Lower leg skin (tissue), 4 donors: ENCODE measurements at regions not wholly inside any gene's neighbourhood (a gene's known extent, or its start where the extent isn't known, plus 50 kb on each side); places are given as distances from the start of the nearest gene placed in this dataset.

Experiments
- DNase-seq, 2 donors: peaks; one replicate each; pipeline ENCODE4 v3.0.0-alpha.2; 2019; ENCODE audit warnings: low spot score in 2 of 2
- H3K4me3 ChIP-seq: fragments of 200-600 bp; sonication (generic); 2 replicates; pipeline ENCODE4 v1.5.1; 2017; ENCODE audit warnings: mild to moderate bottlenecking, low read depth; ENCODE audit not compliant: poor library complexity, severe bottlenecking
- POLR2A ChIP-seq, 2 donors: fragments of 450-650 bp; IDR thresholded peaks; one replicate each; pipeline ENCODE4 v1.6.1; 2016 to 2017; ENCODE audit warnings: antibody characterized with exemption in 2 of 2, mild to moderate bottlenecking in 1 of 2, moderate library complexity in 1 of 2
- WGBS, 2 donors: methylation state at CpG; one replicate each; pipeline ENCODE4 v1.1.5; 2018; 5-methylcytosine and 5-hydroxymethylcytosine counted together
- intact Hi-C: fragments of 100-400 bp; cut with DNase I; formaldehyde crosslinking; loops from one replicate; pipeline ENCODE4 v1.15.0; 2023; ENCODE audit warnings: low total_unique reads
- TF ChIP-seq, protein P1 (sequence below), 3 donors: fragments of 450-650 bp; IDR thresholded peaks; one replicate each; pipeline ENCODE4 v1.5.1; 2016; ENCODE audit warnings: antibody characterized with exemption in 3 of 3, mild to moderate bottlenecking in 3 of 3, moderate library complexity in 2 of 3

DNA sequence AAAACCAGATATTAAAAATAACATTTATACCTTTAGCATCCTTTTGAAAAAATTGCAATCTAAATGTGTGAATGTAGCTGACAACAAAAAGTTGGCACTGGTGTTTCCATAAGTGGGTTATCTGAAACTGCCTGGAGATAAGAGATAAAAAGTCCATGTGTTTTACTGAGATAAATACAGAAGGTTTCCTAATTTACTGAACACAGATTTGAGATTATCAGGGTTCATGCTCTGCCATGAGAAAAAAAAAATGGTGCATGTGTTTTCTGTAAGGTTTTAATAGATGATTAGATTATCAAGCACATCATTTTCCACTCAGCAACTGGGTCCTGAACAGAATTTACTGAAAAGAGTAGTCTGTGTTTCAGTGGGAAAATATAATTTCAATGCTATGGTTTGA is 326.2 kb upstream of the SLIT2 start:
- no peak overlapping the region for H3K4me3 ChIP-seq
- DNase-seq, result no peak
- intact Hi-C loops, result no loop called here
- no peak for TF ChIP-seq POLR2A (IDR thresholded peaks at IDR 0.05)
- TF ChIP-seq, protein P1, sequence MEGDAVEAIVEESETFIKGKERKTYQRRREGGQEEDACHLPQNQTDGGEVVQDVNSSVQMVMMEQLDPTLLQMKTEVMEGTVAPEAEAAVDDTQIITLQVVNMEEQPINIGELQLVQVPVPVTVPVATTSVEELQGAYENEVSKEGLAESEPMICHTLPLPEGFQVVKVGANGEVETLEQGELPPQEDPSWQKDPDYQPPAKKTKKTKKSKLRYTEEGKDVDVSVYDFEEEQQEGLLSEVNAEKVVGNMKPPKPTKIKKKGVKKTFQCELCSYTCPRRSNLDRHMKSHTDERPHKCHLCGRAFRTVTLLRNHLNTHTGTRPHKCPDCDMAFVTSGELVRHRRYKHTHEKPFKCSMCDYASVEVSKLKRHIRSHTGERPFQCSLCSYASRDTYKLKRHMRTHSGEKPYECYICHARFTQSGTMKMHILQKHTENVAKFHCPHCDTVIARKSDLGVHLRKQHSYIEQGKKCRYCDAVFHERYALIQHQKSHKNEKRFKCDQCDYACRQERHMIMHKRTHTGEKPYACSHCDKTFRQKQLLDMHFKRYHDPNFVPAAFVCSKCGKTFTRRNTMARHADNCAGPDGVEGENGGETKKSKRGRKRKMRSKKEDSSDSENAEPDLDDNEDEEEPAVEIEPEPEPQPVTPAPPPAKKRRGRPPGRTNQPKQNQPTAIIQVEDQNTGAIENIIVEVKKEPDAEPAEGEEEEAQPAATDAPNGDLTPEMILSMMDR (IDR thresholded peaks at IDR 0.05), result no peak

DNA sequence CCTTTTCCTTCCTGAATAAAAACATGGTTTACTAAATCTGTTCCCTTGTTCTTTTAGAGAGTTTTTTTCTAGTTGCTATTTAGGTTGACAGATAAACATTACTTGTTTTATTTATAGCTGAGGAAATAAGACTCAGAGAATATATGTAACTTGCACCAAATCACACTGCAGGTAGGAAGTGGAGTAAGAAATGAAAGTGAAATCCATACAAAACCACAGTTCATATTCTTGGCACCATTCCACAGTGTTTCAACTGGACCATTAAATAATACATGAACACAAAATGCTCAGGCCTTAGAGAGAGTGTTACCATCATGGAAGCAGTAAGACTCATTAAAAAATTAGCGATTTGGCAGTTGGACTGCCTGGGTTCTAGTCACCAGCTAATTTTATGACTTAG is 326.9 kb upstream of the SLIT2 start:
- WGBS, 2 donors, result 82 to 89% methylated on average over 1 of the region's 1 CpG
- H3K4me3 ChIP-seq, result no peak overlapping the region
- TF ChIP-seq, protein P1 (IDR thresholded peaks at IDR 0.05), result no peak
- no peak for TF ChIP-seq POLR2A (IDR thresholded peaks at IDR 0.05)
- intact Hi-C loops, result no loop called here
- no peak for DNase-seq

DNA sequence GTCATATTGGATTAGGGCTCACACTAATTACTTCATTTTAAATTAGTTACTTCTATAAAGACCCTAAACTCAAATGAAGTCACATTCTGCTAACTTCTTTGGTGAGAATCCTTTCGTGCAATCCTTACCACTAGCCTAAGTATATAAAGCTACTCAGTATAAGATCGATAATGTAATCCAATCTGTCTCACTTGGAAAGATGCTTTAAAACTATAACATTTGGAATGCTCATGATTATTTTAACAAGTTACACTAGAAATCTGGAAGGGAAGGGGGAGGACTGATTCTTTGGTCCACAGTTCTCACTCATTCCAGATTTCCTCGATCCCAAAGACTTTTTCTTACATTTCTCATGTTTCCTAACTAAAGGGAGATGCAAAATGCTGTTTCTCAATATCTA is 336.4 kb upstream of the SLIT2 start:
- TF ChIP-seq, protein P1 (IDR thresholded peaks at IDR 0.05), result no peak
- TF ChIP-seq POLR2A (IDR thresholded peaks at IDR 0.05), result no peak
- intact Hi-C loops, result no loop called here
- 80 to 82% methylated on average over 3 of the region's 3 CpGs for WGBS, 2 donors
- no peak for DNase-seq
- no peak overlapping the region for H3K4me3 ChIP-seq

DNA sequence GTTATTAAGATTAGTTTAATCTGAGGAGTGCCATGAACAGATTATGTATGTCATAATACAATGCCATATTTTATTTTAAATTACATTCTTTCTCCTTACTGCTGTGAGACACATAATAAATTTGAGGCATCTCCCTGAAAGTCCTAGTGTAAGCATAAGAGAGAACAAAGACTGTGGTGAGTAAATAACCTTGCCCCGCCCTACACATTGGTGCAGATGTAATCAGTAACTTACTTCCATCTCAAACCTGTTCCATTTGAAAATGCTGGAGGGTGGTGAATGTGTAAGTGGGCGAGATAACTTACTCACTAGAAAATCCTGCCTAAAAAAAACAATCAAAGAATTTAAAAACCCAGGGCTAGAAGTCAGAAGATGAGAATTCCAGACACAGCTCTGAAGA is 338.1 kb upstream of the SLIT2 start:
- no peak for TF ChIP-seq POLR2A (IDR thresholded peaks at IDR 0.05)
- TF ChIP-seq, protein P1 (IDR thresholded peaks at IDR 0.05), result no peak
- 66 to 67% methylated on average over 2 of the region's 2 CpGs for WGBS, 2 donors
- intact Hi-C loops, result no loop called here
- no peak overlapping the region for H3K4me3 ChIP-seq
- DNase-seq, result no peak

DNA sequence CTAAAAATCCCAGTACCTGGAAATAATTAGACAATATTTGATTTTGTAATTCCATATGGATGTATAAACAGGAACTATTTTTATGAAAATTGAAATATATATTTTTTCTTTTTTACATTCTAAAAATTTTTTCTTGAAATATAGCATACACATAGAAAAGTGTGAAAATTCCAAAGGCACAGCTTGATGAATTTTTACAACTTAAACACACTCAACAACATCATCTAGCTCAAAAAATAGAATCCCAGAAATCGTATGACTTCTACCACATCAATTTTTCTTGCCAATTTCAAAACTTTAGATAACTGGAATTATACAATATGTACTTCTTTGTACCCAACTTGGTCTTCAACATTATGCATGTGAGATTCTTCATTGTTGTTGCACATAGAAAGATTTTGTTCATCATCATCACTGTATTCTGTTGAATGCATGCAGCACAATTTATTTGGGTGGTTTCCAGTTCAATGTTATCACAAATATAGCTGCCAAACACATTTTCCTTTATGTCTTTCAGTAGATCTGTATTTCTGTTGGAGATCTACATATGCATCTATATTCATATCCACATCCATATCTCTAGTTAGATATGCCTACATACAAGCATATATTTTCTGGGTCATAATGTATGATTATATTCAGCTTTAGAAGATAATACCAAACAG is 340.7 kb upstream of the SLIT2 start:
- DNase-seq, result no peak
- TF ChIP-seq, protein P1 (IDR thresholded peaks at IDR 0.05), result no peak
- TF ChIP-seq POLR2A (IDR thresholded peaks at IDR 0.05), result no peak
- intact Hi-C loops, result no loop called here
- 86 to 89% methylated on average over 1 of the region's 1 CpG for WGBS, 2 donors
- no peak overlapping the region for H3K4me3 ChIP-seq

DNA sequence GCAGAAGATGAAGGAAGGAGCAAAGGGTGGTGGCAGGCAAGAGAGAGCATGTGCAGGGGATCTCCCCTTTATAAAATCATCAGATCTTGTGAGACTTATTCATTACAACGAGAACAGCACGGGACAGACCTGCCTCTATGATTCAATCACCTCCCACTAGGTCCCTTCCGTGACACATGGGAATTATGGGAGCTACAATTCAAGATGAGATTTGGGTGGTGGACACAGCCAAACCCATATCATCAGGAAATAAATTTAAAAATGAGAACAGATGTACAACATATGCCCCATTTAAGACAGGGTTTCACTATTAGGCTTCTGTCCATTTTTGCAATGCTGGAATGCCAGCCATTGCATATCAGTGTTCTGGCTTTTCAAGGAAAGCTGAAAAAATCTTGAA is 346.7 kb upstream of the SLIT2 start:
- intact Hi-C loops, result no loop called here
- no peak for TF ChIP-seq POLR2A (IDR thresholded peaks at IDR 0.05)
- TF ChIP-seq, protein P1 (IDR thresholded peaks at IDR 0.05), result no peak
- 31 to 54% methylated on average over 3 of the region's 3 CpGs for WGBS, 2 donors
- DNase-seq, result no peak
- H3K4me3 ChIP-seq, result no peak overlapping the region
